ENCODE measurements at regions not wholly inside any gene's neighbourhood (a gene's known extent, or its start where the extent isn't known, plus 50 kb on each side); places are given as distances from the start of the nearest gene placed in this dataset.

DNA sequence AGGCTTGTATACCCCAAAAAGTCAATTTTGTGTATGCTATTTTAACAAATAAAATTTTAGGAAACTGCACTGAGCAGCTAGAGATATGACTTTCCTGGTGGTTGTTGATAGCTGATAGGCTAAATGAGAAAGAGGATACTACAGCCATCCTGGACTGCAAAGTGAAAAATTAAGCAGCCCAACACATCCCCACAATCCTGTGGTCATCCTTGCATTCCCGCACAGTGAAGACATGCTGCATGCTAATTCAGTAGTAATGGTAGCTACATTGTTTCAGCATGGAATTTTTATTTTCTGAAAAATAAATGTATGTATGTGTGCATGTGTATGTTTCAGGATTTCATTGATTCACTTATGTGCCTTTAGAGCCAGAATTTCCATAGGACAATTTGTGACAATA, 124.2 kb upstream of the CCDC68 start:
- in situ Hi-C loops (cut with HindIII; ENCODE audit: low pct_unique_long_range_greater_than_20kb, low sequenced_read_pairs), result no loop called here
- no peak for DNase-seq (ENCODE audit: low read depth in 1 of 2, low spot score in 1 of 2)
- TF ChIP-seq JUND (IDR thresholded peaks at IDR 0.05; ENCODE audit: low read depth), result no peak

DNA sequence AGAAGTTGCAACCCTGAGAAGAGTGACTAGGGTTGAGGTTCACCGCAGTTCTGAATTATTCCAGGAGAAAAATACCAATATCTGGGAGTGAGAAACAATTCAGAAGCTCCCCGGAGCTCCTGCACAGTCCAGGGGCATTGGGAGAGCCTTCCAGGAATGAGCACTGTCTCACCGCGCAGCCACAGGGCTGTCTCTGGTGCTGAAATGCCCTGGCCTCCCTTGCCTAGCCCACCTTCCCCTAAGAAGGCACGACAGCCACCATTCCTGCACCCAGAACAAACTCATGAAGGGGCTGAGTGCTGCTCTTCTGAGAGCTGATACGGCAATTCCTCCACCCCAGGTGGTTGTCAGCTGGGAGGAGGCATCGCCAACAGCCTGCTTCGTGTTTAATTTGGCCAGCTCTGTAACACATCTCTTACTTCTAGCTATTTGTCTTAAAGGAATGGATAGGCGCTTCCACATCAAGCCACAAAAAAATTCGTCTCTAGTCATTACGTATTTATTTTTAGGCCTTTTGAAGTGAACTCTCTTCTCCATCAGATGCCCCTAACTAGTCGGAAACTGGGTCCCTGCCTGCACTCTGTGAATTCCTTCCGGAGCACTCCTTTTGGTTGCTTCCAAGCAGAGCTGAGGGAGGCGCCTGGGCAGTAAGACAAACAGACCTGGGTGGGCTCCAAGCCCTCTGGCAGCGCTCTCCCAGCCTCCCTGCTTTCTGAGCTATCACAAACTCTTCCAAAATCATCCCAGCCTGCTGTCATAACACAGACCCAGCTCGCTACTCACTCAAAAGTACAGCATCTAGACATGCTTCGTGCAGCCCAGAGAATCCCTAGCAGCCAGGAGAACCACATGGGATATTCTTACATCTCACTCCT, 120.5 kb upstream of the CCDC68 start:
- DNase-seq (ENCODE audit: low read depth in 1 of 2, low spot score in 1 of 2), result peak in 1 of 2 experiments; percentile 6
- in situ Hi-C loops (cut with HindIII; ENCODE audit: low pct_unique_long_range_greater_than_20kb, low sequenced_read_pairs), result no loop called here
- TF ChIP-seq JUND (IDR thresholded peaks at IDR 0.05; ENCODE audit: low read depth), result no peak

DNA sequence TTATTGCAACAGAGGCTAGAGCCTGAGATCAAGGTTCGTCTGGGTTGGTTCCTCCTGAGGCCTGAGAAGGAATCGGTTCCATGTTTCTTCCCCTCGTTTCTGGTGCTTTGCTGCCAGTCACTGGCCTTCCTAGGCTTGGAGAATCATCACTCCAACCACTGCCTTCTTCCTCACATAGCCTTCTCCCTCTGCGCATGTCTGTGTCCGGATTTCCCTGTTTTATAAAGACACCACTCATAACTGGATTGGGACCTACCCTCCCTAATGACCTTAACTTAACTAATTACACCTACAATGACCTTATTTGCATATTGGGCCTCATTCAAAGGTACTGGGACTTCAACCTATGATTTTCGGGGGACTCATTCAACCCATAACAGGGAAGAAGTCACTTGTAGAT, 119.8 kb upstream of the CCDC68 start:
- in situ Hi-C loops (cut with HindIII; ENCODE audit: low pct_unique_long_range_greater_than_20kb, low sequenced_read_pairs), result no loop called here
- TF ChIP-seq JUND (IDR thresholded peaks at IDR 0.05; ENCODE audit: low read depth), result no peak
- no peak for DNase-seq (ENCODE audit: low read depth in 1 of 2, low spot score in 1 of 2)

DNA sequence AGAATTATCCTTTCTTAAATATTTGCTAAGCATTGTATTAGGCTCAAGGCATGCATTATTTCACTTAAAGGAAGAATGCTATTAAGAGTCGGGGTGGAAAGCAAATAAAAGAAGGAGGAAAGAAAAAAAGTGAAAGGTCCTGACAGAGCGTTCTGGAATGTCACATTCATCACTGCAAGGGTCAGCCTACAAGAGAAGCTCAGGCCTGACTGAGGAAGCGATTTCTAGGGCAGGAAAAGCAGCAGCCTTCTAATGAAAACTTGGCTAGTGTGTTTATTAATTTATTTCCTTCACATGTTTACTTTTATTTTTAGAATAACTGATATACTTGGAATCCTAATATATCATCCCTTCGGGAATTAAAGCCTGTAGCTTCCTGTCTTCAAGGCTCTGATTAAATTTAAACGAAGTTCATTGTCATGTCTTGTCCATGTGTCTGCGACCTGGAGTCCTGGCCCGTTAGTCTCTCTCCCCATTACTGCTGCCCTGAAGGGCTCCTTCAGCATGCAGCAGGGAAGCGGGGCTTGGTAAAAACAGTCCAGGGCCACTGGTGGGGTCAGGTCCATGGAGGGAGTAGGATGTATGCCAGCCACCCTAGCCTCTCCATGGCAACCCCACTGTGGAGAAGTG, 119.2 kb upstream of the CCDC68 start:
- TF ChIP-seq JUND (IDR thresholded peaks at IDR 0.05; ENCODE audit: low read depth), result no peak
- in situ Hi-C loops (cut with HindIII; ENCODE audit: low pct_unique_long_range_greater_than_20kb, low sequenced_read_pairs), result no loop called here
- no peak for DNase-seq (ENCODE audit: low read depth in 1 of 2, low spot score in 1 of 2)

DNA sequence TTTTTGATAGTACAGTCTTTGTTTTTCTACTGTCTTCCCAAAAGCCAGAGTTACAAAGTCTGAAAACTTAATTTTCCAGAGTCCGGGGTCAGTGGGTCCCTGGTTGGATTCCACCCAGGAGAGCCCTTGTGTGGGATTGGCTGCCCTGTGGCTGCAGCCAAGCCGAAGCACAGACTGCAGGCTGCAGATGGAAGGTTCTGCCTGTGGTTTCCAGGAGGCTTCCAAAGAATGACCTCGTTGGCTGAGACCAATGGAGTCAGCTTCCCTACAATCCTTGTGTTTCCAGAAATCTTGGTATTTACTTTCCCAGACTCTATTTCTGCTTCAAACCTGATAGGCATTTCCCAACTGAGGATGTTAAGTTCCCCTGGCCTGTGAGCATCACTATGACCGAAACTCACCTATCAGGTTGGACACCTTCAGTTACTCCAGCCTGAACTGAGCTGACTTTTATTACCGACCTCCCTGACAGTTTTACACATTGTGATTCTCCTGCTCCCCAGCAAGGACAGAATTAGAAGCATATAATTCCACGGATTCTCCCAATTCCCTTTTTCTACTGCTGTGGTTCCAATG, 117.5 kb upstream of the CCDC68 start:
- in situ Hi-C loops (cut with HindIII; ENCODE audit: low pct_unique_long_range_greater_than_20kb, low sequenced_read_pairs), result no loop called here
- no peak for TF ChIP-seq JUND (IDR thresholded peaks at IDR 0.05; ENCODE audit: low read depth)
- peak in 1 of 2 experiments; percentile 34 for DNase-seq (ENCODE audit: low read depth in 1 of 2, low spot score in 1 of 2)

DNA sequence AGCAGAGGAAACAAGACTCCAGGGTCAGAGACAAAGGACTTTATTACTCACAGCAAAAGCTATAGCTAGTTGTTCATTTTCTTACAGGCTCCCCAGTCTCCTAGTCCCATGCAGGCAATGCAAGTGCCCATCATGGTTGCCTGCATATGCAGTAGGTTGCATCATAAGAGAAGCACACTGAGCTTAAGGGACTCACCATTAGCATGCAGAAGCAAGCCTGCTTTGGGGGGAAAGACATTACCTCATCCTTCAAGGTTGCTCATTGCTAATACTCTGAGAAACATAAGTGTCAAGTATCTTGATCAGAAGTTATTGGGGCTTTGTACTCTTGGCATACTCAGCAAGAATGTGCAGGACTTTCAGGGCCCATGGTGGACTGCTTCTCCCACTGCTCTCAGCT, 114.6 kb upstream of the CCDC68 start:
- TF ChIP-seq JUND (IDR thresholded peaks at IDR 0.05; ENCODE audit: low read depth), result no peak
- DNase-seq (ENCODE audit: low read depth in 1 of 2, low spot score in 1 of 2), result no peak
- in situ Hi-C loops (cut with HindIII; ENCODE audit: low pct_unique_long_range_greater_than_20kb, low sequenced_read_pairs), result no loop called here

DNA sequence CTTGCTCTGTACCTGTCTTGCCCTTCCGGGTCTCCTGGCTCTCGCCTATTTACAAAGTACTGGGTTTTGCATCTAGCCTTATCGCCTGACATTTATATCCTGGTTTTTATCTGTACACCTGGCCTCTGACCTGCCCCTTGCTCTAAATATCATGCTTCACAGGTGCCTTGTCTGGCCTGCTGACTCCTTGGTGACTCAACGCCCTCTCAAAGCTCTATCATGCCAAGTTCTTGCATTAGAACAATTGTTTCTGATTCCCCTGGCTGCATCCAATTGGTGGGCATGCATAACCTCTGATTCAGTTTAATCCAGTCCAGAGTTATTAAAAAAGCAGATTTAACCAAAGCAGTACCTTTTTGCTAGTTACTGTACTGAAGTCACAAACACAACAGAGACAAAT, 113.9 kb upstream of the CCDC68 start:
- in situ Hi-C loops (cut with HindIII; ENCODE audit: low pct_unique_long_range_greater_than_20kb, low sequenced_read_pairs), result no loop called here
- no peak for DNase-seq (ENCODE audit: low read depth in 1 of 2, low spot score in 1 of 2)
- no peak for TF ChIP-seq JUND (IDR thresholded peaks at IDR 0.05; ENCODE audit: low read depth)

DNA sequence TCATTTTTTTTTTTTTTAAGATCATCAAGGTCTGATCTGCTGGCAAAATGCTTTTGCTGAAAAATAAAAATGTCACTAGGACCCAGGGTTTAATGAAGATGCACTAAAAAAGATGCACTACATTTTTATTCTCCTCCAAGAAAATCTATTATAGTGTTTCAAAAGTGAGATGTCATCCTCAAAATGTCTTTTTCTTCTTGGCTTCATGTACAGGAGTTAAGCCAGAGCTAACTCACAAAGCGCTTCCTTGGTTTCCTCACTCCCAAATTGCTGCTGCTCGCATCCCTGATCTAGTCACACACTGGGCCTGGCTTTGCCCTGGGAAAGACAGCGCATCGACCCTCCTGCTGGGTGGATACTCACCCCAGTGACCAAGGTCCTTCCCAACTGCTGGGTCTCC, 113.4 kb upstream of the CCDC68 start:
- no peak for TF ChIP-seq JUND (IDR thresholded peaks at IDR 0.05; ENCODE audit: low read depth)
- no peak for DNase-seq (ENCODE audit: low read depth in 1 of 2, low spot score in 1 of 2)
- in situ Hi-C loops (cut with HindIII; ENCODE audit: low pct_unique_long_range_greater_than_20kb, low sequenced_read_pairs), result no loop called here

DNA sequence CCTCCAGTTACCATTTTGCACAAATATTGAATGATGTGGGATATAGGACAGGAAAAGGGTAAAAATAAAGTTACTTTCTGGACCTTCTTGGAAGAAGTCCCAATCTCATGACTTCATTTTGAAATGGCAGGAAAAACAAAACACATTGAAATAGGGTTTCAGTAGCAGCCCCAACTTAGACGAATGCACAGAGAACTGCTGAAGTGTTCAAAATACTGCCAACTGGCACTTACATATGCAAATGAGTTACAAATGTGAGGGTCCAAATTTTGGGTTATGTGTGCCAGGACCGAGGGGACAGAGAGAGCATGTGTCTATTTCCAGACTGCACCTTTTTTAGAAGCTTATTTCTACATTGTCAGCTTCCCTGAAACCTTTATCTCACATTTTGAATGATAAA, 112.9 kb upstream of the CCDC68 start:
- TF ChIP-seq JUND (IDR thresholded peaks at IDR 0.05; ENCODE audit: low read depth), result no peak
- in situ Hi-C loops (cut with HindIII; ENCODE audit: low pct_unique_long_range_greater_than_20kb, low sequenced_read_pairs), result no loop called here
- DNase-seq (ENCODE audit: low read depth in 1 of 2, low spot score in 1 of 2), result no peak

DNA sequence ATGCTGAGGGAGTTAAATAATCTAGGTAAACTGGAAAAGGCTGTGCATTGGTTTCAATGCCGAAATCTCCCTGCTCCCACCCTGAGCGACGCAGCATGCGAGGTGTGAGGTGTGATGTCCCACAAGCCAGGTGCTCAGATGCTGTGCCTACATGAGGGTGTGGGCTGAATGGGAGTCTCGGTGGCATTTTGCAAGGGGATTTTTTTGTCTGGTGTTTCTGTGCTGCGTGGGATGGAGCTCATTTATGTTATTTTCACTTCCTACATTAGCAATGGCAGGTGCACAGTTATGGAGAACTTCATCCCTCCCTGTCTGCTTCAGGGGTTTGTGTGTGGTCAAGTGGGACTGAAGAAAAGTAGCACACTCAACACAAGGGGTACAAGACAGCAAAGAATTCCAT, 110.2 kb upstream of the CCDC68 start:
- in situ Hi-C loops (cut with HindIII; ENCODE audit: low pct_unique_long_range_greater_than_20kb, low sequenced_read_pairs), result no loop called here
- DNase-seq (ENCODE audit: low read depth in 1 of 2, low spot score in 1 of 2), result no peak

DNA sequence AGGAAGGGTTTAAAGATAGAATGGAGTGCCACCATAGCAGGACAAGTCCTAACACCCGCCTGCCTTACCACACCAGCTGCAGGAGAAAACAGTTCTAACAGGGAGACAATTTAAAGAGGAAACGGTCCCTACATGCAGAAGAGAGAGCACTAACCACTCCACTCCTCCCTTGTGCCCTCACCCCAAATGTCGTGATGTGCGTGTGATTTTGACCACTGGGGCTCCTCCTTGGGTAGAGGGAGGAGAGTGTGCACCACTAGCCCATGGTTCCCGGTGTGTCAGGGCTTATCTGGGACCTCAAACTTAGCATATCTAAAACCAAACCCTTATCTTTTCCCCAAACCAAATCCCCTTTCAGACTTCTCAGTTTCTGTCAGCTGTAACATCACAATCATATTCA, 105.5 kb upstream of the CCDC68 start:
- in situ Hi-C loops (cut with HindIII; ENCODE audit: low pct_unique_long_range_greater_than_20kb, low sequenced_read_pairs), result no loop called here
- no peak for TF ChIP-seq JUND (IDR thresholded peaks at IDR 0.05; ENCODE audit: low read depth)
- DNase-seq (ENCODE audit: low read depth in 1 of 2, low spot score in 1 of 2), result no peak

More for the DNA sequence above, 110.2 kb upstream of the CCDC68 start:
- TF ChIP-seq JUND (IDR thresholded peaks at IDR 0.05; ENCODE audit: low read depth), result no peak

DNA sequence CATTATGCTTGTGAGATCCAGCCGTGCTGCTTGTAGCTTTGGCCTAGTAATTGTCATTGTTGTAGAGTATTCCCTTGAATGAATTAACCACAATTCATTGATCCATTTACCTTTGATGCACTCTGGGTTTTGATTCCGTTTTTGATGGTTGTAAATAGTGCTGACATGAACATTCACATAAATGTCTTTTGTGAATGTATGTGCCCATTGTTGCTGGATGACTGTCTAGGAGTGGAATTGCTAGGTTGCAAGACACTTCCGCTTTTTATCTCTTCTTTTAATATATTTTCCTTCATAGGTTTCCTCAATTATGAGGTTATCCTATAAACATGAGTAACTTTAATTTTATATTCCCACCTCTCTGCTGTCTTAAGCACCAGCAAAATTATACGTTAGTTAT, 104.8 kb upstream of the CCDC68 start:
- DNase-seq (ENCODE audit: low read depth in 1 of 2, low spot score in 1 of 2), result no peak
- TF ChIP-seq JUND (IDR thresholded peaks at IDR 0.05; ENCODE audit: low read depth), result no peak
- in situ Hi-C loops (cut with HindIII; ENCODE audit: low pct_unique_long_range_greater_than_20kb, low sequenced_read_pairs), result no loop called here
